MCF 10A (cell line): ENCODE measurements at regions not wholly inside any gene's neighbourhood (a gene's known extent, or its start where the extent isn't known, plus 50 kb on each side); places are given as distances from the start of the nearest gene placed in this dataset.

Experiments
- BruUV-seq: library from RNA; stranded (reverse); fragments of 400-500 nt; replicated peaks from 2 replicates; lab custom pipeline; 2021; lab: Mats Ljungman, UMichigan
- CTCF ChIA-PET: fragments of 300-600 bp; sonication (Branson Sonifier 250); formaldehyde crosslinking; extraction: SDS; loops from one replicate; lab custom pipeline; 2021; ENCODE audit warnings: antibody characterized with exemption, inconsistent platforms; lab: Yijun Ruan, JAX
- POLR2A ChIA-PET: fragments of 300-600, 350-650 bp; sonication (Branson Sonifier 250); formaldehyde crosslinking; extraction: SDS; loops from one replicate; lab custom pipeline; 2020; ENCODE audit warnings: antibody characterized with exemption, inconsistent platforms; lab: Yijun Ruan, JAX
- DNase-seq: peaks from one replicate; pipeline ENCODE4 v3.0.0-alpha.2; 2018; ENCODE audit not compliant: unreplicated experiment
- H3K27ac Mint-ChIP-seq: one replicate; pipeline ENCODE4 v1.8.0; 2022; ENCODE audit warnings: mild to moderate bottlenecking, low read depth, mixed read lengths; ENCODE audit not compliant: unreplicated experiment
- H3K27me3 Mint-ChIP-seq: one replicate; pipeline ENCODE4 v1.8.0; 2022; ENCODE audit warnings: mixed read lengths; ENCODE audit not compliant: insufficient read depth, unreplicated experiment
- H3K36me3 Mint-ChIP-seq: one replicate; pipeline ENCODE4 v1.8.0; 2022; ENCODE audit warnings: mild to moderate bottlenecking, moderate library complexity, mixed read lengths; ENCODE audit not compliant: insufficient read depth, unreplicated experiment
- H3K4me1 Mint-ChIP-seq: one replicate; pipeline ENCODE4 v1.8.0; 2022; ENCODE audit warnings: mixed read lengths; ENCODE audit not compliant: insufficient read depth, unreplicated experiment
- H3K4me3 Mint-ChIP-seq: one replicate; pipeline ENCODE4 v1.8.0; 2022; ENCODE audit warnings: mild to moderate bottlenecking, moderate library complexity, mixed read lengths; ENCODE audit not compliant: unreplicated experiment
- H3K9me3 Mint-ChIP-seq: one replicate; pipeline ENCODE4 v1.8.0; 2022; ENCODE audit warnings: mixed read lengths; ENCODE audit not compliant: unreplicated experiment
- CTCF ChIP-seq: fragments of 200-600 bp; IDR thresholded peaks from one replicate; pipeline ENCODE4 v1.8.0; 2022; ENCODE audit warnings: antibody characterized with exemption, mild to moderate bottlenecking; ENCODE audit not compliant: unreplicated experiment
- intact Hi-C: fragments of 100-400 bp; cut with micrococcal nuclease; formaldehyde crosslinking; loops from 2 replicates; pipeline ENCODE4 v1.14.1; 2022

GRCh38 chr3:163779396-163780344 is 1298.6 kb downstream of the SI start:
- ChIA-PET POLR2A (no interaction called here), CTCF (interaction anchor here (0.5 kb wide), 1 partner anchor 757 kb away, joined by 3 read pairs; no protein-coding TSS in a partner anchor)
- H3K4me1 Mint-ChIP-seq, result no peaks in the 10 kb centered on the region
- no peak overlapping the region for H3K27ac Mint-ChIP-seq
- no peak for DNase-seq
- no peaks in the 10 kb centered on the region for H3K9me3 Mint-ChIP-seq
- TF ChIP-seq CTCF, result no peak
- H3K36me3 Mint-ChIP-seq, result no peaks in the 10 kb centered on the region
- no peaks in the 10 kb centered on the region for H3K27me3 Mint-ChIP-seq
- intact Hi-C loops, result no loop called here
- no TSS peak for BruUV-seq
- no peak overlapping the region for H3K4me3 Mint-ChIP-seq

GRCh38 chr3:163776743-163777142 is 1301.6 kb downstream of the SI start:
- POLR2A ChIA-PET, result interaction anchor here (0.6 kb wide), 1 partner anchor 62 kb away, joined by 3 read pairs; no protein-coding TSS in a partner anchor
- H3K36me3 Mint-ChIP-seq, result no peaks in the 10 kb centered on the region
- peaks cover 6% of the 10 kb centered on the region for H3K9me3 Mint-ChIP-seq
- no peak for TF ChIP-seq CTCF
- CTCF ChIA-PET, result no interaction called here
- no peak overlapping the region for H3K4me3 Mint-ChIP-seq
- H3K4me1 Mint-ChIP-seq, result no peaks in the 10 kb centered on the region
- BruUV-seq, result no TSS peak
- DNase-seq, result no peak
- intact Hi-C loops, result no loop called here
- no peaks in the 10 kb centered on the region for H3K27me3 Mint-ChIP-seq
- no peak overlapping the region for H3K27ac Mint-ChIP-seq

GRCh38 chr3:163773136-163773535 is 1305.2 kb downstream of the SI start:
- H3K36me3 Mint-ChIP-seq, result no peaks in the 10 kb centered on the region
- no TSS peak for BruUV-seq
- H3K27me3 Mint-ChIP-seq, result no peaks in the 10 kb centered on the region
- peak overlapping the region; percentile 55 for H3K27ac Mint-ChIP-seq
- H3K9me3 Mint-ChIP-seq, result peaks cover 15% of the 10 kb centered on the region
- no peaks in the 10 kb centered on the region for H3K4me1 Mint-ChIP-seq
- TF ChIP-seq CTCF, result no peak
- POLR2A ChIA-PET, result no interaction called here
- CTCF ChIA-PET, result interaction anchor here (0.9 kb wide), 1 partner anchor 12 kb away, joined by 3 read pairs; no protein-coding TSS in a partner anchor
- DNase-seq, result peak; percentile 8
- intact Hi-C loops, result no loop called here
- no peak overlapping the region for H3K4me3 Mint-ChIP-seq

GRCh38 chr3:163768048-163768447 is 1310.2 kb downstream of the SI start:
- no peak for DNase-seq
- Mint-ChIP-seq H3K4me3 (no peak overlapping the region), H3K36me3 (no peaks in the 10 kb centered on the region), H3K27ac (no peak overlapping the region), H3K9me3 (peaks cover 15% of the 10 kb centered on the region), H3K27me3 (no peaks in the 10 kb centered on the region), H3K4me1 (no peaks in the 10 kb centered on the region)
- CTCF ChIA-PET, result no interaction called here
- POLR2A ChIA-PET, result no interaction called here
- no TSS peak for BruUV-seq
- intact Hi-C loops, result no loop called here
- no peak for TF ChIP-seq CTCF
